ENCODE measurements at regions not wholly inside any gene's neighbourhood (a gene's known extent, or its start where the extent isn't known, plus 50 kb on each side); places are given as distances from the start of the nearest gene placed in this dataset.
"Not testable (repeated sequence)": the region's sequence is repeated elsewhere in the genome, so short reads cannot be mapped to it uniquely, and the experiment has no call there.

DNA sequence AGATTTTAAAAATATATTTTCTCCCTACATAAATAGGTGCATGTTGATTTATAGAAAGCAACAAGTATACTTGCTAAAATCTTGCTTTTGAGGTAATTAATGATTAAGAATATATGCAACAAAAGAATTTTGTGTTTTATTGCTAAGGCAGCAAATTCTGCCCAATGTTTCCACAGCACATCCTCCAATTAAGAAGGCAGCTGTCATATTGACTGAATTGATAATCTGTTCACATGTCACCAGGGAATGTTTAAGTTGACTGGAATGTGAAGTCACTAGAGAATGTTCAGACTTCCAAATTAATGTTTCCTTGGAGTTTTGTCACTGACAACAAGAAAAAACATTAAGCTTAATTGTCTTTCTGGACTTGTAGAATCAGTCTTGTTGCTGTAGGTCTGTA lies 1602.7 kb upstream of the SLC39A10 start:
- Histone ChIP-seq H3K9me3 (peaks cover 3% of the 10 kb centered on the region; the same call in 1 of the 3 replicates), H3K4me1 (no peaks in the 10 kb centered on the region), H3K4me3 (no peak overlapping the region), H3K27ac (no peak overlapping the region), H3K4me2 (no peak overlapping the region)
- DNase-seq (ENCODE audit: low read depth in 1 of 2, low spot score in 1 of 2) (no peak), ATAC-seq (no peak), FAIRE-seq (no peak)
- ChIA-PET CTCF (no interaction called here), POLR2A (no interaction called here)
- TF ChIP-seq HEYL (CRISPR knock-in tag; IDR thresholded peaks at IDR 0.05) (no peak), MAFK (IDR thresholded peaks at IDR 0.05; ENCODE audit: partially characterized antibody) (peak; percentile 40)

DNA sequence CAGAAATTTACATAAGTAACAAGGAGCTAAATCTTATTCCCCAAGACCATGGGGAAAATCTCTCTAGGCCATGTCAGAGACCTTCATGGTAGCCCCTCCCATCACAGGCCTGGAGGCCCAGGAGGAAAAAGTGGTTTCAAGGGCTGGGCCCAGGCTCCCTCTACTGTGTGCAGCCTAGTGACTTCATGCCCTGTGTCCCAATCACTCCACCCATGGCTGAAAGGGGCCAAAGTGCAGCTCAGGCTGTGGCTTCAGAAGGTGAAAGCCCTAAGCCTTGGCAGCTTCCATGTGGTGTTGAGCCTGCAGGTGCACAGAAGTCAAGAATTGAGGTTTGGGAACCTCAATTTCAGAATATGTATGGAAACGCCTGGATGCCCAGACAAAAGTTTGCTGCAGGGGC lies 1612.7 kb upstream of the SLC39A10 start:
- ATAC-seq (no peak), FAIRE-seq (no peak), DNase-seq (ENCODE audit: low read depth in 1 of 2, low spot score in 1 of 2) (no peak)
- CTCF ChIA-PET = no interaction called here
- 25% methylated on average over 1 of the region's 1 CpG for WGBS (ENCODE audit: missing lambda C conversion rate)
- POLR2A ChIA-PET = no interaction called here
- H3K9me3 ChIP-seq = peaks cover 4% of the 10 kb centered on the region; the same call in 1 of the 3 replicates
- TF ChIP-seq, protein P1, sequence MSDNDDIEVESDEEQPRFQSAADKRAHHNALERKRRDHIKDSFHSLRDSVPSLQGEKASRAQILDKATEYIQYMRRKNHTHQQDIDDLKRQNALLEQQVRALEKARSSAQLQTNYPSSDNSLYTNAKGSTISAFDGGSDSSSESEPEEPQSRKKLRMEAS (IDR thresholded peaks at IDR 0.05) = no peak
- no peak for TF ChIP-seq TFCP2L1 (CRISPR knock-in tag; IDR thresholded peaks at IDR 0.05)
- TF ChIP-seq RNF2 (IDR thresholded peaks at IDR 0.05; ENCODE audit: borderline replicate concordance, low read depth) = no peak
- no peak for TF ChIP-seq EP300 (IDR thresholded peaks at IDR 0.05)
- TF ChIP-seq POLR2AphosphoS2 (conservative IDR thresholded peaks at IDR 0.05; ENCODE audit: low read length) = no peak
- TF ChIP-seq RFX5 (IDR thresholded peaks at IDR 0.05) = no peak
- TF ChIP-seq CHD4 (IDR thresholded peaks at IDR 0.05; ENCODE audit: borderline replicate concordance) = no peak
- TF ChIP-seq, protein P2, sequence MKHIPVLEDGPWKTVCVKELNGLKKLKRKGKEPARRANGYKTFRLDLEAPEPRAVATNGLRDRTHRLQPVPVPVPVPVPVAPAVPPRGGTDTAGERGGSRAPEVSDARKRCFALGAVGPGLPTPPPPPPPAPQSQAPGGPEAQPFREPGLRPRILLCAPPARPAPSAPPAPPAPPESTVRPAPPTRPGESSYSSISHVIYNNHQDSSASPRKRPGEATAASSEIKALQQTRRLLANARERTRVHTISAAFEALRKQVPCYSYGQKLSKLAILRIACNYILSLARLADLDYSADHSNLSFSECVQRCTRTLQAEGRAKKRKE (CRISPR knock-in tag; IDR thresholded peaks at IDR 0.05; ENCODE audit: low read depth) = no peak
- TF ChIP-seq, protein P3, sequence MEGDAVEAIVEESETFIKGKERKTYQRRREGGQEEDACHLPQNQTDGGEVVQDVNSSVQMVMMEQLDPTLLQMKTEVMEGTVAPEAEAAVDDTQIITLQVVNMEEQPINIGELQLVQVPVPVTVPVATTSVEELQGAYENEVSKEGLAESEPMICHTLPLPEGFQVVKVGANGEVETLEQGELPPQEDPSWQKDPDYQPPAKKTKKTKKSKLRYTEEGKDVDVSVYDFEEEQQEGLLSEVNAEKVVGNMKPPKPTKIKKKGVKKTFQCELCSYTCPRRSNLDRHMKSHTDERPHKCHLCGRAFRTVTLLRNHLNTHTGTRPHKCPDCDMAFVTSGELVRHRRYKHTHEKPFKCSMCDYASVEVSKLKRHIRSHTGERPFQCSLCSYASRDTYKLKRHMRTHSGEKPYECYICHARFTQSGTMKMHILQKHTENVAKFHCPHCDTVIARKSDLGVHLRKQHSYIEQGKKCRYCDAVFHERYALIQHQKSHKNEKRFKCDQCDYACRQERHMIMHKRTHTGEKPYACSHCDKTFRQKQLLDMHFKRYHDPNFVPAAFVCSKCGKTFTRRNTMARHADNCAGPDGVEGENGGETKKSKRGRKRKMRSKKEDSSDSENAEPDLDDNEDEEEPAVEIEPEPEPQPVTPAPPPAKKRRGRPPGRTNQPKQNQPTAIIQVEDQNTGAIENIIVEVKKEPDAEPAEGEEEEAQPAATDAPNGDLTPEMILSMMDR (IDR thresholded peaks at IDR 0.05) = no peak
- no peak for TF ChIP-seq MAFK (IDR thresholded peaks at IDR 0.05; ENCODE audit: partially characterized antibody)
- TF ChIP-seq, protein P4, sequence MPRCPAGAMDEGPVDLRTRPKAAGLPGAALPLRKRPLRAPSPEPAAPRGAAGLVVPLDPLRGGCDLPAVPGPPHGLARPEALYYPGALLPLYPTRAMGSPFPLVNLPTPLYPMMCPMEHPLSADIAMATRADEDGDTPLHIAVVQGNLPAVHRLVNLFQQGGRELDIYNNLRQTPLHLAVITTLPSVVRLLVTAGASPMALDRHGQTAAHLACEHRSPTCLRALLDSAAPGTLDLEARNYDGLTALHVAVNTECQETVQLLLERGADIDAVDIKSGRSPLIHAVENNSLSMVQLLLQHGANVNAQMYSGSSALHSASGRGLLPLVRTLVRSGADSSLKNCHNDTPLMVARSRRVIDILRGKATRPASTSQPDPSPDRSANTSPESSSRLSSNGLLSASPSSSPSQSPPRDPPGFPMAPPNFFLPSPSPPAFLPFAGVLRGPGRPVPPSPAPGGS (IDR thresholded peaks at IDR 0.05) = no peak
- TF ChIP-seq RCOR1 (IDR thresholded peaks at IDR 0.05; ENCODE audit: low read depth, low read length) = no peak
- no peak for TF ChIP-seq NFE2L2 (conservative IDR thresholded peaks at IDR 0.05; ENCODE audit: low read length)
- TF ChIP-seq, protein P5, sequence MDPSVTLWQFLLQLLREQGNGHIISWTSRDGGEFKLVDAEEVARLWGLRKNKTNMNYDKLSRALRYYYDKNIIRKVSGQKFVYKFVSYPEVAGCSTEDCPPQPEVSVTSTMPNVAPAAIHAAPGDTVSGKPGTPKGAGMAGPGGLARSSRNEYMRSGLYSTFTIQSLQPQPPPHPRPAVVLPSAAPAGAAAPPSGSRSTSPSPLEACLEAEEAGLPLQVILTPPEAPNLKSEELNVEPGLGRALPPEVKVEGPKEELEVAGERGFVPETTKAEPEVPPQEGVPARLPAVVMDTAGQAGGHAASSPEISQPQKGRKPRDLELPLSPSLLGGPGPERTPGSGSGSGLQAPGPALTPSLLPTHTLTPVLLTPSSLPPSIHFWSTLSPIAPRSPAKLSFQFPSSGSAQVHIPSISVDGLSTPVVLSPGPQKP (IDR thresholded peaks at IDR 0.05; ENCODE audit: low read depth, low read length) = no peak
- TF ChIP-seq HOXB5 (CRISPR knock-in tag; IDR thresholded peaks at IDR 0.05) = no peak
- no peak for TF ChIP-seq ZC3H11A (IDR thresholded peaks at IDR 0.05)
- TF ChIP-seq KDM5A (IDR thresholded peaks at IDR 0.05) = no peak
- H3K4me1 ChIP-seq = no peaks in the 10 kb centered on the region
- H3K4me2 ChIP-seq = no peak overlapping the region
- no peak overlapping the region for H3K27ac ChIP-seq
- H3K4me3 ChIP-seq = no peak overlapping the region

DNA sequence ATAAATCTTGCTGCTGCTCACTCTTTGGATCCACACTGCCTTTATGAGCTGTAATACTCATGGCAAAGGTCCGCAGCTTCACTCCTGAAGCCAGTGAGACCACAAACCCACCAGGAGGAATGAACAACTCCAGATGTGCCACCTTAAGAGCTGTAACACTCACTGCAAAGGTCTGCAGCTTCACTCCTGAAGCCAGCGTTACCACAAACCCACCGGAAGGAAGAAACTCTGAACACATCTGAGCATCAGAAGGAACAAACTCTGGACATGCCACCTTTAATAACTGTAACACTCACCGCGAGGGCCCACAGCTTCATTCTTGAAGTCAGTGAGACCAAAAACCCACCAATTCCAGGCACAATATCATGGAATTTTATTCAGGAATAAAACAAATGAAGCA lies 1635.9 kb upstream of the SLC39A10 start:
- H3K27ac ChIP-seq; H3K4me1 ChIP-seq; H3K4me3 ChIP-seq; H3K9me3 ChIP-seq; H3K4me2 ChIP-seq; POLR2A ChIA-PET; DNase-seq (ENCODE audit: low read depth in 1 of 2, low spot score in 1 of 2); CTCF ChIA-PET; FAIRE-seq; ATAC-seq: not testable (repeated sequence)
- 66% methylated on average over 5 of the region's 5 CpGs for WGBS (ENCODE audit: missing lambda C conversion rate)
